H1 (cell line): ENCODE measurements at regions not wholly inside any gene's neighbourhood (a gene's known extent, or its start where the extent isn't known, plus 50 kb on each side); places are given as distances from the start of the nearest gene placed in this dataset.

ENCODE experiments used
- BACH1 ChIP-seq: IDR thresholded peaks from 2 replicates; pipeline ENCODE4 v1.6.1; 2012; ENCODE audit warnings: low read length, improper control_type of control experiment
- POLR2A ChIP-seq, 2 experiments: IDR thresholded peaks; 1 replicate in 1 of 2; 2 replicates in 1 of 2; pipeline ENCODE4 v1.6.1; 2011; ENCODE audit warnings: low read depth in 2 of 2, low read length in 2 of 2, mild to moderate bottlenecking in 2 of 2; ENCODE audit errors: control extremely low read depth in 1 of 2
- RNF2 ChIP-seq: fragments of 200-900, 300-1000 bp; sonication (generic); IDR thresholded peaks from 2 replicates; pipeline ENCODE4 v1.7.1; 2016; ENCODE audit warnings: borderline replicate concordance, low read depth, mild to moderate bottlenecking, antibody characterized with exemption, low read length; ENCODE audit not compliant: poor library complexity, severe bottlenecking; ENCODE audit errors: missing control alignments
- SAP30 ChIP-seq: fragments of 300-600 bp; sonication (generic); IDR thresholded peaks from 2 replicates; pipeline ENCODE4 v1.7.1; 2012; ENCODE audit warnings: low read length, moderate library complexity, mild to moderate bottlenecking, inconsistent platforms; ENCODE audit not compliant: insufficient read depth, insufficient replicate concordance
- SIN3A ChIP-seq, 2 experiments: IDR thresholded peaks in 1 of 2; conservative IDR thresholded peaks in 1 of 2; 2 replicates each; pipeline ENCODE4 v1.6.1; 2011 to 2012; ENCODE audit warnings: low read length in 2 of 2, improper control_type of control experiment in 1 of 2, low read depth in 1 of 2, mild to moderate bottlenecking in 1 of 2
- SUZ12 ChIP-seq: fragments of 200-600 bp; sonication (generic); IDR thresholded peaks from 2 replicates; pipeline ENCODE4 v1.6.1; 2012; ENCODE audit warnings: mild to moderate bottlenecking, inconsistent platforms, low read length, moderate library complexity, mixed read lengths
- TBP ChIP-seq: IDR thresholded peaks from 2 replicates; pipeline ENCODE4 v1.6.1; 2011; ENCODE audit warnings: low read depth, low read length, improper control_type of control experiment
- TF ChIP-seq, protein P1 (sequence below), 3 experiments: IDR thresholded peaks; 1 replicate in 2 of 3; 2 replicates in 1 of 3; pipeline versions ENCODE4 v1.5.1 to v1.6.1; 2011; ENCODE audit warnings: low read length in 3 of 3, mild to moderate bottlenecking in 3 of 3, inconsistent platforms in 2 of 3, low read depth in 1 of 3, moderate library complexity in 1 of 3; ENCODE audit not compliant: insufficient read depth in 1 of 3; ENCODE audit errors: control extremely low read depth in 1 of 3
- TF ChIP-seq, protein P2 (sequence below): IDR thresholded peaks from 2 replicates; pipeline ENCODE4 v1.6.1; 2011; ENCODE audit warnings: low read depth, mild to moderate bottlenecking, low read length; ENCODE audit not compliant: insufficient read depth

- no peak for TF ChIP-seq SAP30
- TF ChIP-seq POLR2A (IDR thresholded peaks at IDR 0.05; ENCODE audit: control extremely low read depth in 1 of 2, low read depth in 2 of 2, low read length in 2 of 2) = no peak
- TF ChIP-seq RNF2 = no peak
- TF ChIP-seq BACH1 = no peak
- no peak for TF ChIP-seq SUZ12
- TF ChIP-seq TBP = no peak
- TF ChIP-seq, protein P1, sequence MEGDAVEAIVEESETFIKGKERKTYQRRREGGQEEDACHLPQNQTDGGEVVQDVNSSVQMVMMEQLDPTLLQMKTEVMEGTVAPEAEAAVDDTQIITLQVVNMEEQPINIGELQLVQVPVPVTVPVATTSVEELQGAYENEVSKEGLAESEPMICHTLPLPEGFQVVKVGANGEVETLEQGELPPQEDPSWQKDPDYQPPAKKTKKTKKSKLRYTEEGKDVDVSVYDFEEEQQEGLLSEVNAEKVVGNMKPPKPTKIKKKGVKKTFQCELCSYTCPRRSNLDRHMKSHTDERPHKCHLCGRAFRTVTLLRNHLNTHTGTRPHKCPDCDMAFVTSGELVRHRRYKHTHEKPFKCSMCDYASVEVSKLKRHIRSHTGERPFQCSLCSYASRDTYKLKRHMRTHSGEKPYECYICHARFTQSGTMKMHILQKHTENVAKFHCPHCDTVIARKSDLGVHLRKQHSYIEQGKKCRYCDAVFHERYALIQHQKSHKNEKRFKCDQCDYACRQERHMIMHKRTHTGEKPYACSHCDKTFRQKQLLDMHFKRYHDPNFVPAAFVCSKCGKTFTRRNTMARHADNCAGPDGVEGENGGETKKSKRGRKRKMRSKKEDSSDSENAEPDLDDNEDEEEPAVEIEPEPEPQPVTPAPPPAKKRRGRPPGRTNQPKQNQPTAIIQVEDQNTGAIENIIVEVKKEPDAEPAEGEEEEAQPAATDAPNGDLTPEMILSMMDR (IDR thresholded peaks at IDR 0.05; ENCODE audit: control extremely low read depth in 1 of 3, insufficient read depth in 1 of 3, low read depth in 1 of 3, low read length in 3 of 3) = no peak
- TF ChIP-seq SIN3A (conservative IDR thresholded peaks at IDR 0.05 in 1 of 2, IDR thresholded peaks at IDR 0.05 in 1 of 2; ENCODE audit: low read depth in 1 of 2, low read length in 2 of 2) = no peak
- TF ChIP-seq, protein P2, sequence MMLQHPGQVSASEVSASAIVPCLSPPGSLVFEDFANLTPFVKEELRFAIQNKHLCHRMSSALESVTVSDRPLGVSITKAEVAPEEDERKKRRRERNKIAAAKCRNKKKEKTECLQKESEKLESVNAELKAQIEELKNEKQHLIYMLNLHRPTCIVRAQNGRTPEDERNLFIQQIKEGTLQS = no peak
Observed at GRCh38 chr5:111851631-111852548, 94.9 kb upstream of the NREP start (continued).
